Heart left ventricle (tissue), 13 donors: ENCODE measurements at regions not wholly inside any gene's neighbourhood (a gene's known extent, or its start where the extent isn't known, plus 50 kb on each side); places are given as distances from the start of the nearest gene placed in this dataset.

Experiments
- CTCF ChIP-seq, 12 donors: fragments of 200-600 bp; sonication (generic) in 4 of 12; IDR thresholded peaks; one replicate each; pipeline versions ENCODE4 v1.5.0 to v1.8.0; 2018 to 2022; ENCODE audit warnings: antibody characterized with exemption in 12 of 12, mild to moderate bottlenecking in 5 of 12
- POLR2A ChIP-seq, 2 donors: fragments of 450-650 bp; IDR thresholded peaks; one replicate each; pipeline ENCODE4 v1.6.1; 2017; ENCODE audit warnings: antibody characterized with exemption in 2 of 2, mild to moderate bottlenecking in 2 of 2, moderate library complexity in 2 of 2
- donor health status: ischemic (EF 13 %, LVEDD 7.1; RV severe dilation, severe dysfunction).
- donor health status: DM: no; HTN: yes; CAD: no.
- donor health status: DM: no; HTN: no; CAD: no.
- donor health status: ischemic (EF 25% LVEDD 6.9; RV normal size, moderate dysfunction).
- donor health status: ischemic (EF 25% LVEDD 5.7; RV mildly dilated, moderate dysfunction).
- donor health status: ischemic (EF 35%, LVEDD 5.7; RV mildly dilated, moderate dysfunction).
- donor health status: nonischemic (EF 11% LVEDD 7.7; RV severe dilation, severe dysfunction).
- donor health status: DM: yes; HTN: yes; CAD: no.
- donor health status: PGD.
- donor health status: ischemic (EF 29% LVEDD 5.4; RV normal size, mild dysfunction).
- donor health status: nonischemic (EF 23%, LVEDD 6.1; RV moderate dilation, normal function).

- TF ChIP-seq CTCF (IDR thresholded peaks at IDR 0.05), result no peak
- TF ChIP-seq POLR2A (IDR thresholded peaks at IDR 0.05), result no peak
These were observed 622.9 kb upstream of the SGO1 start for GRCh38 chr3:20808864-20809263.
